ENCODE measurements at regions not wholly inside any gene's neighbourhood (a gene's known extent, or its start where the extent isn't known, plus 50 kb on each side); places are given as distances from the start of the nearest gene placed in this dataset.
"Not testable (repeated sequence)": the region's sequence is repeated elsewhere in the genome, so short reads cannot be mapped to it uniquely, and the experiment has no call there.

GRCh38 chr2:95686056-95686825, 94.4 kb downstream of the TRIM43 start:
- not testable (repeated sequence) for H3K4me3 ChIP-seq (ENCODE audit: low read depth, low read length); H3K9ac ChIP-seq (ENCODE audit: low read depth, low read length); H3K9me3 ChIP-seq (ENCODE audit: control insufficient read depth, insufficient read depth, low read length); H3K4me1 ChIP-seq (ENCODE audit: control insufficient read depth, insufficient read depth, low read length); H3K27ac ChIP-seq (ENCODE audit: low read depth, low read length); H3K36me3 ChIP-seq (ENCODE audit: control insufficient read depth, insufficient read depth, low read length)
- peaks cover 27% of the 10 kb centered on the region for H3K27me3 ChIP-seq (ENCODE audit: control insufficient read depth, insufficient read depth, low read length)

GRCh38 chr2:95687852-95688251, 96.1 kb downstream of the TRIM43 start:
- not testable (repeated sequence) for H3K4me3 ChIP-seq (ENCODE audit: low read depth, low read length); H3K9ac ChIP-seq (ENCODE audit: low read depth, low read length); H3K36me3 ChIP-seq (ENCODE audit: control insufficient read depth, insufficient read depth, low read length); H3K27ac ChIP-seq (ENCODE audit: low read depth, low read length); H3K4me1 ChIP-seq (ENCODE audit: control insufficient read depth, insufficient read depth, low read length); H3K9me3 ChIP-seq (ENCODE audit: control insufficient read depth, insufficient read depth, low read length)
- peaks cover 14% of the 10 kb centered on the region for H3K27me3 ChIP-seq (ENCODE audit: control insufficient read depth, insufficient read depth, low read length)

DNA sequence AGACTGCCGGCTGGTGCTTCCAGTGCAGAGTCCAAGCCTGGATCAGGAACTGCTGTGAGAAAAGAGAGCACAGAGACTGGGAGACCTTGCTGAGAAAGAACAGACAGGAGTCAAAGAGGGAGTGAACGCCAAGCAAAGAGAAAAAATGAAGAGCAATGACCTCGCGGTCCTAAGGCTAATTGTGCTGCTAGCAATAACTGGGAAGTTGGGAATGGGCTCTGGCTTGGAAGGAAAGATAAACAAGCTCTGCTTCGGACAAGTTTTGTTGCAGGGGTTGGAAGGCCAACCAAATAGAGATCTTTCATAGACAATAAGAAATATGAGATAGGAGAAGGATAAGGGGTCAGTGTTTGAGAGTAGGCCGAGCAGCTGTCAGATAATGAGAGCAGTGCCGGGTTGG, 99.4 kb downstream of the TRIM43 start:
- not testable (repeated sequence) for H3K27me3 ChIP-seq (ENCODE audit: control insufficient read depth, insufficient read depth, low read length); H3K4me1 ChIP-seq (ENCODE audit: control insufficient read depth, insufficient read depth, low read length); H3K36me3 ChIP-seq (ENCODE audit: control insufficient read depth, insufficient read depth, low read length); H3K27ac ChIP-seq (ENCODE audit: low read depth, low read length); H3K9ac ChIP-seq (ENCODE audit: low read depth, low read length); H3K9me3 ChIP-seq (ENCODE audit: control insufficient read depth, insufficient read depth, low read length); H3K4me3 ChIP-seq (ENCODE audit: low read depth, low read length)

- H3K9ac ChIP-seq (ENCODE audit: low read depth, low read length); H3K9me3 ChIP-seq (ENCODE audit: control insufficient read depth, insufficient read depth, low read length); H3K27me3 ChIP-seq (ENCODE audit: control insufficient read depth, insufficient read depth, low read length): not testable (repeated sequence)
Measured at GRCh38 chr2:95693071-95693846, 101.5 kb downstream of the TRIM43 start.

DNA sequence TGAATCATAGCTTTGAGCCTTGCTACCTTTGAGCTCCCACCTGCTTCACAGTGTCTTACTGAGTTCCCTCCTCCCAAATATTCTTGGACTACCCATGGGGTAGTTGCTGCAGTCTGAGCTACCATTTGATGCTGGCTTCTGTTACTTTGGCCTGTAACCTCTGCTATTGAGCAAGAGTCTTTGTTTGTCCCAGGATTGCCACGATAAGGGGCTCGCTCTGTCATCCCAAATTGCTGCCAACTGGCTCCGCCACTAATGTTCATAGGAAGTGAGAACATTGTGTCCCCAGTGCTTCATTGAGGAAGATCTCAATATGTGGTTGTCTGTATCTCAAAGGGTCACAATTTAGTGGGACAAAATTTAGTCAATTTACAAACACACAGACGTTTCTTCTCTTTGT, 103.8 kb downstream of the TRIM43 start:
- Histone ChIP-seq H3K27ac (ENCODE audit: low read depth, low read length) (no peak overlapping the region), H3K4me3 (ENCODE audit: low read depth, low read length) (no peak overlapping the region), H3K4me1 (ENCODE audit: control insufficient read depth, insufficient read depth, low read length) (no peaks in the 10 kb centered on the region), H3K27me3 (ENCODE audit: control insufficient read depth, insufficient read depth, low read length) (no peaks in the 10 kb centered on the region), H3K36me3 (ENCODE audit: control insufficient read depth, insufficient read depth, low read length) (no peaks in the 10 kb centered on the region), H3K9me3 (ENCODE audit: control insufficient read depth, insufficient read depth, low read length) (no peaks in the 10 kb centered on the region), H3K9ac (ENCODE audit: low read depth, low read length) (no peak overlapping the region)

More at GRCh38 chr2:95693071-95693846, 101.5 kb downstream of the TRIM43 start:
- H3K36me3 ChIP-seq (ENCODE audit: control insufficient read depth, insufficient read depth, low read length); H3K4me1 ChIP-seq (ENCODE audit: control insufficient read depth, insufficient read depth, low read length); H3K4me3 ChIP-seq (ENCODE audit: low read depth, low read length); H3K27ac ChIP-seq (ENCODE audit: low read depth, low read length): not testable (repeated sequence)

GRCh38 chr2:95698146-95698545, 106.3 kb downstream of the TRIM43 start:
- Histone ChIP-seq H3K9ac (ENCODE audit: low read depth, low read length) (no peak overlapping the region), H3K36me3 (ENCODE audit: control insufficient read depth, insufficient read depth, low read length) (no peaks in the 10 kb centered on the region), H3K9me3 (ENCODE audit: control insufficient read depth, insufficient read depth, low read length) (no peaks in the 10 kb centered on the region), H3K4me3 (ENCODE audit: low read depth, low read length) (no peak overlapping the region), H3K4me1 (ENCODE audit: control insufficient read depth, insufficient read depth, low read length) (no peaks in the 10 kb centered on the region), H3K27me3 (ENCODE audit: control insufficient read depth, insufficient read depth, low read length) (no peaks in the 10 kb centered on the region), H3K27ac (ENCODE audit: low read depth, low read length) (no peak overlapping the region)

GRCh38 chr2:95699201-95700184, 107.7 kb downstream of the TRIM43 start:
- not testable (repeated sequence) for H3K27ac ChIP-seq (ENCODE audit: low read depth, low read length); H3K36me3 ChIP-seq (ENCODE audit: control insufficient read depth, insufficient read depth, low read length); H3K4me1 ChIP-seq (ENCODE audit: control insufficient read depth, insufficient read depth, low read length); H3K4me3 ChIP-seq (ENCODE audit: low read depth, low read length); H3K9me3 ChIP-seq (ENCODE audit: control insufficient read depth, insufficient read depth, low read length); H3K27me3 ChIP-seq (ENCODE audit: control insufficient read depth, insufficient read depth, low read length); H3K9ac ChIP-seq (ENCODE audit: low read depth, low read length)

- no peaks in the 10 kb centered on the region for H3K9me3 ChIP-seq (ENCODE audit: control insufficient read depth, insufficient read depth, low read length)
- H3K36me3 ChIP-seq (ENCODE audit: control insufficient read depth, insufficient read depth, low read length): no peaks in the 10 kb centered on the region
- no peak overlapping the region for H3K27ac ChIP-seq (ENCODE audit: low read depth, low read length)
- no peaks in the 10 kb centered on the region for H3K27me3 ChIP-seq (ENCODE audit: control insufficient read depth, insufficient read depth, low read length)
- no peak overlapping the region for H3K4me3 ChIP-seq (ENCODE audit: low read depth, low read length)
- no peak overlapping the region for H3K9ac ChIP-seq (ENCODE audit: low read depth, low read length)
- H3K4me1 ChIP-seq (ENCODE audit: control insufficient read depth, insufficient read depth, low read length): no peaks in the 10 kb centered on the region
Measured at GRCh38 chr2:95700519-95700918, 108.7 kb downstream of the TRIM43 start.

GRCh38 chr2:95702471-95702870, 110.7 kb downstream of the TRIM43 start:
- Histone ChIP-seq H3K4me3 (ENCODE audit: low read depth, low read length) (no peak overlapping the region), H3K9me3 (ENCODE audit: control insufficient read depth, insufficient read depth, low read length) (no peaks in the 10 kb centered on the region), H3K9ac (ENCODE audit: low read depth, low read length) (no peak overlapping the region), H3K27ac (ENCODE audit: low read depth, low read length) (no peak overlapping the region), H3K27me3 (ENCODE audit: control insufficient read depth, insufficient read depth, low read length) (no peaks in the 10 kb centered on the region), H3K36me3 (ENCODE audit: control insufficient read depth, insufficient read depth, low read length) (no peaks in the 10 kb centered on the region), H3K4me1 (ENCODE audit: control insufficient read depth, insufficient read depth, low read length) (no peaks in the 10 kb centered on the region)

DNA sequence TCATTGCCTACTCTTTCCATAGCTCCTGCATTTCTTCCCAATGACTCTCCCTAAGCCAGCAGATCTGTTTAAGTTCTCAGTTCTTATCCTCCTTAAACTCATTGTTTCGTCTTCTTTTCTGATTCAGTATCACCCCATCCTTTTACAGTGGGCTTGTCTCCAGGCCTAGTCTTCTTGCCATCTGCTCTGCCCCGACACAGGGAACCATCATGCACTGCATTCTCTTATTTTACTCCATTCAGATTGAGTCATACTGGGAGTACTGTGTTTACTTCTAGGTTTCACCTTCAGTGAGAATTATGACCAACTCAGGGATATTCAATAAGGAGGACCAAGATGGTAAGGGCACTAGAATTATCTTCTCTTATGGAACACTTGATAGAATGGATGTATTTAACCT, 115.4 kb downstream of the TRIM43 start:
- H3K4me3 ChIP-seq (ENCODE audit: low read depth, low read length); H3K9me3 ChIP-seq (ENCODE audit: control insufficient read depth, insufficient read depth, low read length); H3K36me3 ChIP-seq (ENCODE audit: control insufficient read depth, insufficient read depth, low read length); H3K27me3 ChIP-seq (ENCODE audit: control insufficient read depth, insufficient read depth, low read length); H3K4me1 ChIP-seq (ENCODE audit: control insufficient read depth, insufficient read depth, low read length); H3K9ac ChIP-seq (ENCODE audit: low read depth, low read length); H3K27ac ChIP-seq (ENCODE audit: low read depth, low read length): not testable (repeated sequence)

Measured in HUES48 (cell line).